Stimulated activated CD4-positive, alpha-beta T cell treated with anti-CD3 and anti-CD28 coated beads, Interleukin-1b, Interleukin-23, amount 100 ng/mL, for 24 hours (primary cell): ENCODE measurements at regions not wholly inside any gene's neighbourhood (a gene's known extent, or its start where the extent isn't known, plus 50 kb on each side); places are given as distances from the start of the nearest gene placed in this dataset.

Experiments
- DNase-seq, 4 experiments: peaks; one replicate each; pipeline ENCODE4 v3.0.0-alpha.2; 2020; ENCODE audit warnings: low read depth in 4 of 4, low spot score in 1 of 4

GRCh38 chr17:33750943-33751701 lies 458.0 kb upstream of the ASIC2 start:
- peak; percentile 44 to 49 (median 46) for DNase-seq

GRCh38 chr17:33751702-33752065 lies 458.6 kb upstream of the ASIC2 start:
- DNase-seq = no peak

- no peak for DNase-seq
Observed at GRCh38 chr17:33753452-33753851, 460.4 kb upstream of the ASIC2 start.

- DNase-seq = no peak
Observed at GRCh38 chr17:33756021-33756420, 462.9 kb upstream of the ASIC2 start.

- DNase-seq = no peak
Observed at GRCh38 chr17:33765871-33766270, 472.8 kb upstream of the ASIC2 start.

GRCh38 chr17:33766721-33767120 lies 473.6 kb upstream of the ASIC2 start:
- no peak for DNase-seq

GRCh38 chr17:33769066-33769465 lies 476.0 kb upstream of the ASIC2 start:
- no peak for DNase-seq

GRCh38 chr17:33776304-33776703 lies 478.8 kb upstream of the CCL2 start:
- DNase-seq = no peak

GRCh38 chr17:33776903-33777302 lies 478.2 kb upstream of the CCL2 start:
- no peak for DNase-seq

GRCh38 chr17:33777674-33778073 lies 477.4 kb upstream of the CCL2 start:
- no peak for DNase-seq

GRCh38 chr17:33778505-33779233 lies 476.4 kb upstream of the CCL2 start:
- DNase-seq = no peak

GRCh38 chr17:33779234-33779591 lies 475.9 kb upstream of the CCL2 start:
- peak in 2 of 4 experiments; percentile 2 to 3 for DNase-seq

- no peak for DNase-seq
Observed at GRCh38 chr17:33785281-33785680, 469.8 kb upstream of the CCL2 start.

GRCh38 chr17:33786478-33786877 lies 468.6 kb upstream of the CCL2 start:
- DNase-seq = no peak

- DNase-seq = no peak
Observed at GRCh38 chr17:33789658-33790057, 465.4 kb upstream of the CCL2 start.

GRCh38 chr17:33797181-33797580 lies 457.9 kb upstream of the CCL2 start:
- DNase-seq = no peak

- DNase-seq = no peak
Observed at GRCh38 chr17:33798308-33798707, 456.8 kb upstream of the CCL2 start.

GRCh38 chr17:33802349-33803198 lies 452.5 kb upstream of the CCL2 start:
- DNase-seq = no peak

GRCh38 chr17:33803199-33803685 lies 451.8 kb upstream of the CCL2 start:
- no peak for DNase-seq

GRCh38 chr17:33803686-33804085 lies 451.4 kb upstream of the CCL2 start:
- DNase-seq = no peak

- DNase-seq = no peak
Observed at GRCh38 chr17:33804401-33804800, 450.7 kb upstream of the CCL2 start.

- no peak for DNase-seq
Observed at GRCh38 chr17:33806631-33807030, 448.5 kb upstream of the CCL2 start.
